Mesenteric fat pad (tissue), 1 donor: ENCODE measurements at regions not wholly inside any gene's neighbourhood (a gene's known extent, or its start where the extent isn't known, plus 50 kb on each side); places are given as distances from the start of the nearest gene placed in this dataset.

Experiments used
- DNase-seq: peaks from one replicate; pipeline ENCODE4 v3.0.0-alpha.2; 2020; ENCODE audit warnings: low spot score
- donor health status: DM: yes; HTN: yes; CAD: no.

DNA sequence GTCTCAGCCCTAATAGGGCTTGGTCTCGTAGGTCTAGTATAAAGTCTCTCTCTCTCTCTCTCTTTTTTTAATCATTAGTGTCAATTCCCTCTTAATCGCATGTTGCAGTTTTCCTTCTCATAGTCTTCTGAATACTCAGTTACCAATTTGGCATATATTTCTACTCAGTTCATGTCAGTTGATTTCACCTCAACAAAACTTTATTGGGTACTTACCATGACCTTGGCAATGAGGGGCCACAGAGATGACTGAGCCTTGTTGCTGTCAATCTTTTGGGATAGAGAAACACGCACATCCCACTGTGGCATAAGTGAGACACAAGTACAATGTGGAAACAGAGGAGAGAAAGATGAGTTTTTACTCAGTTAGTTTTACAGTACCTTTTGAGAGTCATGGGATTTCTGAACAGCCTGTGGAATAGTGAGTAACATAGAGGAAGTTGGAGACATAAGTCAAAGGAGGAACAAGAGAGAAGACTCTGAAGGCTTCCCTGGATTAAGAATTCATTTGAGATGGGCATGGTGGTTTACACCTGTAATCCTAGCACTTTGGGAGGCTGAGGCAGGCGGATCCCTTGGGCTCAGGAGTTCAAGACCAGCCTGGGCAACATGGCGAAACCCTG is 150.2 kb upstream of the CBLB start:
- DNase-seq, result no peak

DNA sequence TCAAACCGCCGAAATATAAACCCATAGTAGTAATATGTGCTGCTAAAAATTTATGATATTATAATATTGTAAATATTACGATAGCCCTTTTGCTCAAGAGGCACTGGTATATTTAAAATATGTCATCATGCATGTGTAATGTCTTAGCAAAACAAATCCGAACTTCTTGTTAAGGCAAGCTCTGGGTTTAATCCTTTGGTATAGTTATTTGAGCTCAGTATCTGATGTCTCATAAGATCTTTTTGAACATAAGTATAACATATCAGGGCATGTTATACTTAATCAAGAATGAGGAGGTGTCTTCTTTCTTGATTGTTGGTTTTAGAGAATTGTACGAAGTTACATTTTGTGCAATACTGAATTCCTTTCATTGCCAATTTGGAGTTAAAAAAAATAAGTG is 154.1 kb upstream of the CBLB start:
- DNase-seq, result no peak

DNA sequence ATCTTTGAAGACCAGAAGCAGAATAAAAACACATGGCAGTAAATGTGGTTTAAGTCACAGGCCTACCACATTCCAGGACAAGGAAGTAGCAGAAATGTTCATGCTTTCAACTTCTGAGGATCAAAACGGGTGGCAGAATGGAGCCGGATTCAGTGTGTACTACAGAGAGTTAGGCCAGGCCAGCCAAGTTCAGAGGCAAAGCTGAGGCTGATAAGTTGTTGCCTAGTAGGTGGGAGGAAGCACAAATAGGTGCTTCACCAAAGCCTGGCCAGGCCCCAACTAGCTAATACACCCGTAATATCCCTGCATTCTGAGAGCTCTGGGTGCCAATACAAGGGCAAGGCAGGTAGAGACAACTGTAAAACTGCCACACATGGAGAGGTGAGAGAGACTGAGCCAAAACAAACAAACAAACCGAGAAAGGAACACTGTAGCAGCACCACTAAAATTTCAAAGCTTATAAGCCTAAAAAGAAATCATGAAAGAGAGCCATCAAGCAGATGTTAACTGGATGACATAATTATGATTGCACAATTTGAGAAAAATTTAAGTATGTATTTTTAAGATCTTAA is 156.4 kb upstream of the CBLB start:
- DNase-seq, result no peak

DNA sequence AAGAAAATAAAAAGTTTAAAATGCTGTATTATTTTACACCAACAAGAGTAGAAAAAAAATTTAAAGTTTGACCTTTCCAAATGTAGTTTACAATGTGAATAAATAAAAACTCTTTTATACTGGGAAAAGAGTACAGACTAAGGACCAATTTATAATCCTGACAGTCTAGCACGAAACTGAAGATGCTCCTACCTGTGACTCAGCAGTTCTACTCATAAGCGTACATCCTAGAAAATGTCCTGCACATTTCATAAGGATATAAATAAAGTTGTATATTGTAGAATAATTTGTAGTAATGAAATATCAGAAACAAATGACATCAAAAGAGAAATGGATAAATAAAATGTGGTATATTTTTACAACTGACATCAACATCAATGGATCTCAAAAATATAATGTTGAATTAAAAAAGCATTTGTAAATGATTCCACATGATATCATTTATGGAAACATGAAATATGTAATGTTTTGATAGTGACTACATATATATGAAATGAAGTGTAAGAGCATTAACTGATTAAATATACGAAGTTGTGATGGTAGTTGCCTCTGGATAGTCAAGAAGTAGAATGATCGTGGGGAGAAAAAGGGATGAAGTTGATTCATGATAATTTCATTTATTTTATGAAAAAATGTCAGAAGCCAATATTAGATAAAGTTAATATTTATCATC is 161.3 kb upstream of the CBLB start:
- no peak for DNase-seq

DNA sequence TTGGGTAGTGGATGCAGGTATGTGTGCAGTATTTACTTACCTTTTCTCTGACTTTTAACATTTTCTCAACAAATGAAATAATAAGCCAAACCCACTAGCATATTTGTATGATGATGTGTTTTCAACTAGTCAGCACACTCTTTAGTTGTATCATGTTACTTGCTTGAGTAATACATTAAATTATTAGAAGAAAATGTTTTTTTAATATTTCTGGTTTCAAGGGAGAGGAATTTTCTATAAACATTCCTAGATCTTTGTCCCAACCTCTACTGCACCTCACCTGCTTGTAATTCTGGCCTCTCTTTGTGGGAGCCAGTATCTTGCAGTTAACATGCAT is 161.8 kb upstream of the CBLB start:
- no peak for DNase-seq

DNA sequence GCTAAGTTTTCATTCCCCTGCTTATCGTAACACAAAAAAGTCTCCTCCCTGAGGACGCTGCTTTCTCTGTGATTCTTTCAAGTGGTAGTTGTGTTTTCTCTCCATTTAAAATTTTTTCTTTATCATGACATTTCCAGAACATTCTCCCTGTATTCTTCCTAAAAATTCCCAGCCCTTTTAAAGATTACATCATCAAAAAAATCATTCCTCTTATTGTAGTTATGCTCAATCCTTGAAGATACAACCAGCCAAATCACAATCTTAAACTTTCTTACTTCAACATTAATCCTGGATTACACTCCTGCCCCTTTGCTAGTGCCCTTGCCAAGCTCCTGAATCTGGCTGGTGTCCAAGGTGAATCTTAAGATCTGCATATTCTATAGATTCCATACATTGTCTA is 163.7 kb upstream of the CBLB start:
- no peak for DNase-seq

DNA sequence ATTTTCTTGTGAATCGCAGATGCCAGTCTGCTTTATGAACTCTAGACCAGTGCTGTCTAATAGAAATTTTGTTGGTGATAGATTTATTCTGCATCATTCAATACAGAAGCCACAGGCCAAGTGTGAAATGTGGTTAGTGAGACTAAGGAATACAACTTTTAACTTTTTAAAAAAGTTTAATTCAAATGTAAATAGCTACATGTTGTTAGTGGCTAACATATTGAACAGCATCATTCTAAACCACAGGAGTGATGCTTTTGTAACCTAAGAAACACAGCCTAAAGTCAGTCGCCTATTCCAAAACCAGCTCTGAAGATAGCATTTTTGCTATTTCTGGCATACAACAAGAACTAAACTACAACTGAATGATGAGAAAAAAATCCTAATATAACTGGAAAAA is 164.8 kb upstream of the CBLB start:
- no peak for DNase-seq

DNA sequence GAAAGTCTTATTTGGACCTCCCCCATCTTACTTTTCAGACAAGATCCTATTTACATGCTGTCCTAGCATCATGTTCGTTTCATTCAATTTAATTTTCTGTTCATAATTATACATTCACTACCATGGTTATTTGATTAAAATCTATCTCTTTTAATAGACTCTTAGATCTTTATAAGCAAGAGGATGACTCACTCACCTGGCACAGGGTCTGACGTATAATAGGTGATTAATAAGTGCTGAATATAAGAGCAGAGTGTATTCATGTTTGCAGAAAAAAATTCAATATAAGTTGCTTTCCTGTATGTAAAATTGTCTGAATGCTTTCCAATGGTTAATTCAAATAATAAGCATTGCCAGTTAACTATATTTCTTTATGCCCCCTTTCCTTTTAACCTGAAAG is 165.5 kb upstream of the CBLB start:
- DNase-seq, result no peak

DNA sequence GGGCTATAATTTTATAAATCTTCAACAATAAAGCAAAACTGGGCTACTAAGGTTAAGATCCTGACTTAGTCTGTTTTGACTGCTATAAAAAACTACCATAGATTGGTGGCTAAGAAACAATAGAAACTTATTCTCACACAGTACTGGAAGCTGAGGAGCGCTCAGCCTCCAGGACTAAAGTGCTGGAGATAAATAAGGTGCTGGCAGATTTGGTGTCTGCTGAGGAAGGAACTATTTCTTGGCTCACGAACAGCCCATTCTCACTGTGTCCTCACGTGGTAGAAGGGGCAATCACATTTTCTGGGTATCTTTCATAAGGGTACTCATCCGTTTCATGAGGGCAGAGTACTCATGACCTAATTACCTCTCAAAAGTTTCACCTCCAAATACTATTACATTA is 166.8 kb upstream of the CBLB start:
- DNase-seq, result no peak

DNA sequence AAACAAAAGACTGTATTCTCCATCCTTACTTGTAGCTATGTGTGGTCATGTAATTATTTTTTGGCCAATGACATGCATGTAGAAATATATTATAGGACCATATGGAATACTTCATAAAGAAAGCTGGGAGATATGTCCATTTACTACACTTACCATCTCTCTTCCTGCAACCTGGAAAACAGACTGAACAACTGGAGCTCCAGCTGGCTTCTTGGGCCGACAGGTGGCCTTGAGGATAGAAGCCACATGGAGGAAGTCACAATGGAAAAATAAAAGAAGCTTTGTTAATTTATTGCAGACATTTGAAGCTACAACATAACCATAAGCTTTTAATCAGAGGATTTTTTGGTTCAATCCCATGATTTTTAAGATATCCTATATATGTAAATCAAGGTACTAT is 167.9 kb upstream of the CBLB start:
- no peak for DNase-seq

DNA sequence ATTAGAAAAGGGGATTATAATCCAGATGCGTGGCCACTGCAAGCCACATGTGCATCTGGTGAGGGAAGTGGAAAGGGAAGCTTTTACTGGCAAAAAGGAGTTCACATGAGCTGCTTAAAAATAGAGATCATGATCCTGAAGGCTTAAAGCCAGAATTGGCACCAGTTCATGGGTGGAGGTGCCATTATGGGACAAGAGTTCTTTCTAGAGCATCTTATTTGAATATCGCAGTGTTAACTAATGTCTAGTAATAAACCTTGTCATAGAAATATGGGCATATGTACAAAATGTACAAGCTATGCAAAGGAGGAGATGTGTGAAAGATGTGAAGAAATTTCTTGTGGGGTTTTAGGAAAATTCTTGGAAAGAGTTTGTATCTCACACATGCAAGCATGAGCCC is 178.4 kb upstream of the CBLB start:
- no peak for DNase-seq

DNA sequence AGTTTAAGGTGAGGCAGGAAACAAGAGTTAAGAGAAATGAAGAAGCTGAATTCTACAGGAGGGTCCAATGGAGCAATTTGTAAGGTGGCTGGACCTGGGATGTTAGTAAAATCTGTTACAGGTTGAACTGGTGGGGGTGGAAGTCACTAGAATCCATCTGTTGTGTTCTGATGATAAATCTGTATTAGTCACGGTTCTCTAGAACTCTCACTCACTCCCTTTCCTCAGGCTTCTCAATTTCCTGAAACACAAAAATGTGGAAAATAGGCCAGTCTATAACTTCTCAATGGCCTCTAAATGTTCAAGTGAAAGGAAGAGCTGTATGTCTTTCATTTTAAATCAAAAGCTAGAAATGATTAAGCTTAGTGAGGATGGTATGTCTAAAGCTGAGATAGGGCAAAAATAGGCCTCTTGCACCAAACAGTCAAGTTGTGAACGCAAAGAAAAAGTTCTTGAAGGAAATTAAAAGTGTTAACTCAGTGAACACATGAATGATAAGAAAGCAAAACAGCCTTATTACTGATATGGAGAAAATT is 180.2 kb upstream of the CBLB start:
- no peak for DNase-seq

DNA sequence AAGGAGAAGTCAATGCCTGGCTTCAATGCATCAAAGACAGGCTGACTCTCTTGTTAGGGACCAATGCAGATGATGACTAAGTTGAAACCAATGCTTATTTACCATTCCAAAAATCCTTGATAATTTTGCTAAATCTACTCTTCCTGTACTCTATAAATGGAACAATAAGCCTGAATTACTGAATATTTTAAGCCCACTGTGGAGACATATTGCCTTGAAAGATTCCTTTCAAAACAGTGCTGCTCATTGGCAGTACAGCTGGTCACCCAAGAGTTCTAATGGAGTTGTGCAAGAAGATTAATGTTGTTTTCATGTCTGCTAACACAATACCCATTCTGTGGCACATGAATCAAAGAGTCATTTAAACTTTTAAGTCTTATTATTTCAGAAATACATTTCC is 181.0 kb upstream of the CBLB start:
- no peak for DNase-seq

DNA sequence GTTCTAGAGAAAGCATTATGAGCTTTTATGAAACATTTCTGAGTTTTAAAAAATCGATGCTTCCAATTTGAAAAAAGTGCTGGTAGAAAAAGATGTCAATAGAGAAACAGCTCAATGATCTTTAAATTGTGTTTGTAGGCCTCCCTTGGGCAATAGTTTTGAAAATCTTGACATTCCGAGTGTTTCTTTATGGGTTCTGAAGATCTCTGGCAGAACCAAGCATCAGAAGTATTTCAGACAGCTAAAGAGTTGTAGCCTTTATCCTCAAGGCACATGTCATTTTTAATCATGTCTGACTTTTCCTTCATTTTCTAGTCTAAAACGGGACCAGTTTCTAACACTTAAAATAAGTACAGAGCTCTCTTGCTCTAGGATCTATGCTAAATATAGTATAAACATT is 188.1 kb upstream of the CBLB start:
- DNase-seq, result no peak

DNA sequence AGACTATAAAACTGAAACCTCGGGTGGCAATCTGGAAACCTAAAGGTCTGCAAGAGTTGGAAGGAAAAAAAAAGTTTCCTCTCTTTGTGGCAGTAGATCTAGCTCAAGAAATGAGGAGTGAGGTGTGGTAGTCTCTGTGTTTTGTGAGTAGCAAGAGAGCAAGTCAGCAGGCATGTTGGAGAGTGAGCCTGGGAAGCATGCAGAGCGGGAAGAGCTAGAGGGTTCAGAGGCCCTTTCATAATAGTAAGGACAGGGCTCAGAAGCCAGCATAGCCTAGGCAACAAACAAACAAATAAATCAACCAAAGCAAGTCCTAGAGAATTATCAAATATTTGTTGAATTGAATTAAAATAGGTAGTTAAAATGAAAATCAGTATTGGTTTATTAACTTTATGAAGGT is 189.7 kb upstream of the CBLB start:
- DNase-seq, result no peak

DNA sequence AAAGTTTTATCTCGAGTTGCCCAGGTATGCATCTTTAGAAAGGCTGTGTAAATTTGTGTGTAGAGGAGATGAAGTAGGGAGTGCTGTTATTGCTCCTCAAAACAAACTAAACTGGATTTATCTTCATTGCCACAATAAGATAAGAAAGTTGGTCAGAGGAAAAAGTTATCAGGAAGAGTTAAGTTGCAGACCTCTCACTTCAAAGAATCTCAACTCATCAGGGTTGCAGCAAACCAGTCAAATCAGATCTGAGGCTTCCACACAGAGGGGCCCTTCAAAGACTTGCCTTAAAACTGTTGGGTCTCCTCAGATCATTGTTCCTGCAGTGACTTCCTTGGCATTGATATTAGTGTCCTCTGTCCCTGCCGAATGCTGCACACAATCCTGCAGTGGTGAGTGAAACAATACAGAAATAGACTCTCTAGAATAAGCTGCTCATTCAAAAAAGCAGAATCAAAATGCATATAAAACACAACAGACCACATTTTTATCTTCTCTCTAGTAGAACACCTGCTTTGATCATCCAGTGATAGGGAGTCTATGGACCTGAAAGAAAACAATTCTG is 191.2 kb upstream of the CBLB start:
- DNase-seq, result no peak

DNA sequence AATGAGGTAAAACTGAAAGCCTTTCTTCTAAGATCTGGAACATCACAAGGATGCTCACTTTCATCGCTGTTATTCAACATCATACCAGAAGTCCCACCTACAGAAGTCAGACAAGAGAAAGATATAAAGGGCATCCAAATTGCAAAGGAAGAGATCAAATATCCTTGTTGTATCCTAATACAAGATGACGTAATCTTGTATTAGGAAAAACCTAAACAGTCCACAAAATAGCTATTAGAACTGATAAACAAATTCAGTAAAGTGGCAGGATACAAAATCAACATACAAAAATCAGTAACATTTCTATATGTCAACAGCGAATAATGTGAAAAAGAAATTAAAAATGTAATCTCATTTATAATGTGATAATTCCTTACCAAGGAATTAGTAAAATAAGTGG is 195.1 kb upstream of the CBLB start:
- no peak for DNase-seq

DNA sequence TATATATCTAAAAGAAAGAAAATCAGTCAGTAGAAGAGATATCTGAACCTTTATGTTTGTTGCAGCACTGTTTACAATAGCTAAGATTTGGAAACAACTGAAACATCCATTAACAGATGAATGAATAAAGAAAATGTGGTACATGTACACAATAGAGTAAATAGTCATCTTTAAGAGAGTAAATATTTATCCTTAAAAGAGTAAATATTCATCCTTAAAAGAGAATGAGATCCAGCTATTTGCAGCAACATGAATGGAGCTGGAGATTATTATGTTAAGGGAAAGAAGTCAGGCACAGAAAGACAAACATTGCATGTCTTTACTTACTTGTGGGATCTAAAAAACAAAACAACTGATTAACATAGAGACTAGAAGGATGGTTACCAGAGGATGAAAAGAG is 197.0 kb upstream of the CBLB start:
- DNase-seq, result no peak

DNA sequence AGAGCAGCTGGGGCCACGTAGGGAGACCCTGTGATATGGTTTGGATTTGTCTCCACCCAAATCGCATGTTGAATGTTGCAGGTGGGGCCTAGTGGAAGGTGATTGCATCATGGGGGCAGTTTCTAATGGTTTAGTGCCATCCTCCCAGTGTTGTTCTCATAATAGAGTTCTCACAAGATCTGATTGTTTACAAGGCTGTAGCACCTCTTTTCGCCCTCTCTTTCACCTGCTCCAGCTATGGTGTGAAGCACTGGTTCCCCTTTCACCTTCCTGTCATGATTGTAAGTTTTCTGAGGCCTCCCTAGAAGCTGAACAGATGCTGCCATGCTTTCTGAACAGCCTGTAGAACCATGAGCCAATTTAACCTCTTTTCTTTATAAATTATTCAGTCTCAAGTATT is 198.9 kb upstream of the CBLB start:
- no peak for DNase-seq

DNA sequence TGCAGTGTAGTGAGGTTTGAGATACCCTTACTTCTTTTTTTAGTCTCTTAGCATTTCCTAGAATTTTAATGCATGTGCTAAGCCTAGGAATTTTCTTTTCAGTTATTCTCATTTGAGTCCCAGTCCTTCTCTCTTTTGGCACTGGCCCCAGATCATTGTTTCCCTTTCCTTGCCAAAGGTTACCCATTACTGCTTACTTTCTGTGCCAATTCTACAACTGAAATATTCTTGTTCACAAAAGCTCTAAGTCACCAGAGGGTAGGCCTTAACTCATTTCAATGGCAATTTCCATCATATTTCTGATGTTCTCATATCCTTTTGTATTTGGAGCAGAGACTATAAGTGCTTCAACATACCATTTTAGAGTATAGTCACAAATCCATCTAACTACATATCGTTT is 199.6 kb upstream of the CBLB start:
- DNase-seq, result no peak

DNA sequence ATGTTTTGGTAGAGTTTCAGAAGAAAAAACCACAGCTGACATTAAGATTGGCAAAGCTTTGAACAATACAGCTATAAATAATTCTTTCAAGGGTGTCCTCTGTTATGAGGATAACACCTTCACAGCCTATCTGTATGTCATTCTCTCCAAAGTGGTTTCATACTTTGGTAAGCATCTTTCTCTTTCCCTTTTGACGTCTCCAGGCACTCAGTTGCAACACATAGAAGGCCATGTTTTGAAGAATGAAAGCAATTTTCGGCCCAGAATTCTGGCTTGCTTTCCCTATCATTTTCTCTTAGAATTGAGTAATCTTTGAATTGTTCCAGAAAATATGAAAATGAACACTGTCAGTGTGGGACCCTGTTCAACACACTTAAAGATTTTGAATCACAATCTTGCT is 200.0 kb upstream of the CBLB start:
- DNase-seq, result no peak

DNA sequence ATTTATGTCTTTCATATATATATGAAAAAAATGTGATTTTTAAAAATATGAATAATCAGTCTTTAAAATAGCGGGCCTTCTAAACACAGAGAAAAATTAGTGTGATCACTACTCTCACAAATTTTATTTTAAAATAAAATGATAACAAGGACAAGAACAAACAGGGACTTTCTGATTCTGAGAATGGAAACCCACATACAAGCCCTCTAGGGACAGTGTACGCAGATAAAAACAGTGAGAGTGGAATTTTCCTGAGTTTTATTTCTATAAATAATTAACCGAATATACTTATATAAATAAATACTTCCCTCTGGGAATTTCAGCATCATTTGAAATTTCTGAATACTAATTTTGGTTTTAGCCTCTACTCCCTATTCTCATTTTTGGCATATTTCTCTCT is 201.4 kb upstream of the CBLB start:
- no peak for DNase-seq

DNA sequence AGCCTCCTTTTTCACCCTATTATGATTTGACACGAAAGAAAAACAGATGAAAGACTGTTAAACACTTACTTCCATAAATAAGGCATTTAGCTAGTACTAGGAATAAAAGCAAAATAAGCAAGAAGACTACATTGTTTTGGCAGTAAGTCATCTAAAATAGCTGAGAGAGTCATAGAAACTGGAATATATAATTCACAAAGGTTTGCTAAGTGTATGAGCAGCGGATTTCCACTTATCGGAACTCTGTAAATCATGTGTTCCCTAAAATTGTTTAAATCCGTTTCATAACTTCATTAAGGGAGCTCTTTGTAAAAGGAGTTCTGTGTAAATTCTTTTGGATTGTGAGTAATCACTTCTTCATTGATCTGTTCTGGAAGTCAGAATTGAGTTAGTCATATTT is 202.5 kb upstream of the CBLB start:
- no peak for DNase-seq
